Pancreas (tissue), 10 donors: ENCODE measurements at regions not wholly inside any gene's neighbourhood (a gene's known extent, or its start where the extent isn't known, plus 50 kb on each side); places are given as distances from the start of the nearest gene placed in this dataset.
"Not testable (repeated sequence)": the region's sequence is repeated elsewhere in the genome, so short reads cannot be mapped to it uniquely, and the experiment has no call there.

Experiments
- ATAC-seq, 4 donors: fragments of 200-7000 bp; cut with Tn5 transposase; one replicate each; pipeline versions ENCODE4 v1.8.0 to v1.9.1; 2020; ENCODE audit warnings: mild to moderate bottlenecking in 4 of 4, moderate library complexity in 4 of 4
- DNase-seq, 6 donors: peaks; one replicate each; pipeline ENCODE4 v3.0.0-alpha.2; 2020
- FAIRE-seq: peaks from 2 replicates; lab custom pipeline; 2012; peaks lifted over from hg19 to GRCh38; lab: Jason Lieb, UNC
- H3K27ac ChIP-seq, 4 donors: fragments of 200-600 bp; sonication (generic); 1 replicate in 3 of 4; 2 replicates in 1 of 4; pipeline versions ENCODE4 v1.5.0 to v1.8.0; 2020
- H3K27me3 ChIP-seq, 4 donors: fragments of 200-600 bp; one replicate each; pipeline ENCODE4 v1.8.0; 2021
- H3K36me3 ChIP-seq, 3 donors: fragments of 200-600 bp; sonication (generic) in 1 of 3; one replicate each; pipeline versions ENCODE4 v1.5.0 to v1.8.0; 2020 to 2021
- H3K4me1 ChIP-seq, 3 donors: fragments of 200-600 bp; one replicate each; pipeline ENCODE4 v1.8.0; 2021
- H3K4me3 ChIP-seq, 4 donors: fragments of 200-600 bp; sonication (generic) in 2 of 4; one replicate each; pipeline versions ENCODE4 v1.5.0 to v1.8.0; 2020 to 2021
- H3K9me3 ChIP-seq, 4 donors: fragments of 200-600 bp; one replicate each; pipeline ENCODE4 v1.8.0; 2021
- WGBS, 2 donors: extraction: QIAGEN DNeasy Blood & Tissue Kit; methylation state at CpG; one replicate each; pipeline ENCODE4 v1.1.7; 2013; 5-methylcytosine and 5-hydroxymethylcytosine counted together
- intact Hi-C, 3 donors: fragments of 100-400 bp; cut with DNase I; formaldehyde crosslinking; loops; one replicate each; pipeline versions ENCODE4 v1.11.1 to v1.14.2; 2022
- TF ChIP-seq, protein P1 (sequence below), 4 donors: fragments of 200-600 bp; sonication (generic) in 3 of 4; IDR thresholded peaks; one replicate each; pipeline versions ENCODE4 v1.5.0 to v1.8.0; 2021; ENCODE audit warnings: antibody characterized with exemption in 4 of 4
- donor health status: healthy with polysubstance abuse.
- donor health status: DM: no; HTN: no; CAD: no; lungs with moderate emphysema.
- donor health status: DM: no; HTN: no; CAD: no.
- donor health status: control.
- donor health status: control.
- donor health status: Bipolar disorder and iron deficiency.
- donor health status: DM: yes; HTN: yes; CAD: no.
- donor health status: DM: no; HTN: no; CAD: no.
- donor health status: DM: no; HTN: no; CAD: no.
- donor health status: DM: yes; HTN: yes; CAD: no.

DNA sequence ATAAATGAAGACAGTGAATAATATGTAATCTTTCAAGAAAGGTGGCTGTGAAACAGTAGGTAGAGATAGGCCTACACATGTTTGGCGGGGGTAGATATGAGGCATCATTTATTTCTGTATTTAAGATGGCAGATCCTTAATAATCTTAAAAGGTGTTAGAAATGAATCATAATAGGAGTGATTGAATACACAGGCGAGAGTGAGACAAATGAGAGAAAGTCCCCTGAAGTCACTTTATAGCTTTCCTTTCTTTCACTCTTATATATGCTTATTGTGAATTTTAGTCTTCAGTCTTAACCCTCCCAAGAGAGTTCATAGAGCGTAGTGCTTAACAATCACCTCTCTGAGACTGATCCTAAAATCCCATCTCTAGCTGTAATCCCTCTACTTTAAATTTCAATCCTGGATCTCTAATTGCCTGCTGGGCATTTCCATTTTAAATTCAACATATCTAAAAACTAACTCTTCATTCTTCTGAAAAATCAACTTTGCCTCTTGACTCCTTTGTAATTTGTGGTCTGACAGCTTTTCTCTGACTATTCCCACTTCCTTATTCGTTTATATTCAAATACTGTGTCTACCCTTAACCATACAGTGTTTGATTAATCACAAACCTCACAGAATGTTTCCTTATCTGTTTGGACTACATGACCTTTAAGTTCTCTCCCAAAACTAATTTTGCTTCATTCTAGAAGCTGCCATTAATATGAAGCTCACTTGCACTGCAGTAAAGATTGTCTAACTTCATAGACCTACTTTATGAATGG is 463.7 kb upstream of the FSIP2 start:
- Histone ChIP-seq H3K4me1 (peaks cover 11 to 27% (median 22%) of the 10 kb centered on the region in 3 donors), H3K27ac (peak overlapping the region in 2 of 4 donors; percentile 30 to 46), H3K4me3 (no peak overlapping the region), H3K9me3 (no peaks in the 10 kb centered on the region), H3K36me3 (no peaks in the 10 kb centered on the region), H3K27me3 (no peaks in the 10 kb centered on the region)
- intact Hi-C loops, result no loop called here
- FAIRE-seq (no peak), ATAC-seq (peak; percentile 47 to 82 (median 69)), DNase-seq (no peak)
- TF ChIP-seq, protein P1, sequence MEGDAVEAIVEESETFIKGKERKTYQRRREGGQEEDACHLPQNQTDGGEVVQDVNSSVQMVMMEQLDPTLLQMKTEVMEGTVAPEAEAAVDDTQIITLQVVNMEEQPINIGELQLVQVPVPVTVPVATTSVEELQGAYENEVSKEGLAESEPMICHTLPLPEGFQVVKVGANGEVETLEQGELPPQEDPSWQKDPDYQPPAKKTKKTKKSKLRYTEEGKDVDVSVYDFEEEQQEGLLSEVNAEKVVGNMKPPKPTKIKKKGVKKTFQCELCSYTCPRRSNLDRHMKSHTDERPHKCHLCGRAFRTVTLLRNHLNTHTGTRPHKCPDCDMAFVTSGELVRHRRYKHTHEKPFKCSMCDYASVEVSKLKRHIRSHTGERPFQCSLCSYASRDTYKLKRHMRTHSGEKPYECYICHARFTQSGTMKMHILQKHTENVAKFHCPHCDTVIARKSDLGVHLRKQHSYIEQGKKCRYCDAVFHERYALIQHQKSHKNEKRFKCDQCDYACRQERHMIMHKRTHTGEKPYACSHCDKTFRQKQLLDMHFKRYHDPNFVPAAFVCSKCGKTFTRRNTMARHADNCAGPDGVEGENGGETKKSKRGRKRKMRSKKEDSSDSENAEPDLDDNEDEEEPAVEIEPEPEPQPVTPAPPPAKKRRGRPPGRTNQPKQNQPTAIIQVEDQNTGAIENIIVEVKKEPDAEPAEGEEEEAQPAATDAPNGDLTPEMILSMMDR (IDR thresholded peaks at IDR 0.05), result no peak
- 66 to 71% methylated on average over 4 of the region's 4 CpGs for WGBS, 2 donors

DNA sequence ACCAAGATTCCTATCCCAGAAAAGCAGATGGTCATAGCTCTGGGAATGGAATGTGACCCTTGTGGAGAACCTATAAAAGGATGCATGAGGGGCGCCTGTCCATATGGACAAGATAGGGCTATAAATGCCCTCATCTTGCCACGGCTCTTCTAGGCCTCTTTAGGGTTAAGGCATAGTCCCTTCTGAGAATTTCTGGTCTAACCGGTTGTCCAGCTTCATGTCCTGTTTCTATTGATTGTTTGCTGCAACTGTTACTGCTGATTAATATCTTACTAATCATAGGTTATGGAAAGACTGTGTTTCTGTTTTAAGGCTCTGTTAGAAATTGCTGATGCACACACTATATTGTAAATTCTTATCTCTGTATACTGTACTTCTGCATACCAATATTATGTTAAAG is 462.6 kb upstream of the FSIP2 start:
- H3K36me3 ChIP-seq, intact Hi-C loops, H3K4me3 ChIP-seq, H3K27me3 ChIP-seq, H3K9me3 ChIP-seq, FAIRE-seq: not testable (repeated sequence)
- Histone ChIP-seq H3K27ac (peak overlapping the region in 2 of 4 donors; percentile 25 to 32), H3K4me1 (peaks cover 11 to 27% (median 22%) of the 10 kb centered on the region in 3 donors)
- ATAC-seq (peak; percentile 80 to 87 (median 82)), DNase-seq (peak in 3 of 6 donors; percentile 35 to 41 (median 35))
- 39 to 45% methylated on average over 3 of the region's 3 CpGs for WGBS, 2 donors

DNA sequence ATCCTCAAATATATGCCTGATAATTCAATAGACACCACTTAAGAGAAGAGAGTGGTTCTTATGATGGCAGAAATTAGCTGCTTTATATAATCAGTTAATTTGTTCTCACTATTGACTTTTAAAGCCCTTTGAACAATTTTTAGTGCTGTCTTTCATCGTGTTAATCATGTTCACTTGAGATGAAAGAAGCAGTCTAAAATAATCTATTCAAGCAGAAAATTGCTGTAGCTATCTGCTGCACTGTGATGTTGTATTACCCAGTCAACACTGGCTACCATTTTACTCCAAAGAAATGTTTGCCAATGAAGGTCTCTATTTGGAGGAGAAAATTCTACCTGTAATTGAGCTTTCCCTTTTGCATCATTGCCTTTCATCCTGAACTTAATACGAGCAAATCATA is 459.8 kb upstream of the FSIP2 start:
- Histone ChIP-seq H3K4me1 (peaks cover 11 to 27% (median 22%) of the 10 kb centered on the region in 3 donors), H3K27me3 (no peaks in the 10 kb centered on the region), H3K4me3 (no peak overlapping the region), H3K27ac (no peak overlapping the region), H3K9me3 (no peaks in the 10 kb centered on the region), H3K36me3 (no peaks in the 10 kb centered on the region)
- TF ChIP-seq, protein P1 (IDR thresholded peaks at IDR 0.05), result no peak
- intact Hi-C loops, result no loop called here
- FAIRE-seq, result no peak
- 51 to 56% methylated on average over 2 of the region's 2 CpGs for WGBS, 2 donors
- DNase-seq, result no peak
- no peak for ATAC-seq

- ATAC-seq (peak in 1 of 4 donors; percentile 64), DNase-seq (no peak), FAIRE-seq (peak; percentile 49)
- Histone ChIP-seq H3K27me3 (no peaks in the 10 kb centered on the region), H3K4me3 (no peak overlapping the region), H3K9me3 (no peaks in the 10 kb centered on the region), H3K4me1 (peaks cover 10 to 25% (median 10%) of the 10 kb centered on the region in 3 donors), H3K27ac (no peak overlapping the region), H3K36me3 (no peaks in the 10 kb centered on the region)
- TF ChIP-seq, protein P1 (IDR thresholded peaks at IDR 0.05), result peak in 1 of 4 donors; percentile 22
- intact Hi-C loops, result no loop called here
Measured at GRCh38 chr2:185279999-185280398, 458.6 kb upstream of the FSIP2 start.

DNA sequence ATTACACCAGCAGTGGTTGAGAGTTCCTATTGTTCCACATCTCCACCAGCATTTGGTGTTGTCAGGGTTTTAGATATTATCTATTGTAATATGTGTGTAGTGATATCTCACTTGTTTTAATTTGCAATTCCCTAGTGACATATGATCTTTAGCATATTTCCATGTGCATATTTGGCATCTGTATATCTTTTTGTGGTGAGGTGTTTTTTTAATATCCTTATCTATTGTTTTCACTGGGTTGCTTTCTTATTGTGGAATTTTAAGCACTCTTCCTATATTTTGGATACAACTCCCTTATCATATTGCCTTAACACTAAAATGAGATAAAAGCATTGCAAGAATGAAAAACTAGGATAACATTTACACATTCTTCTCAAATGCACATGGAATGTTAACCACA is 453.9 kb upstream of the FSIP2 start:
- no peak for FAIRE-seq
- TF ChIP-seq, protein P1 (IDR thresholded peaks at IDR 0.05), result no peak
- Histone ChIP-seq H3K36me3 (no peaks in the 10 kb centered on the region), H3K9me3 (no peaks in the 10 kb centered on the region), H3K27me3 (no peaks in the 10 kb centered on the region), H3K4me1 (no peaks in the 10 kb centered on the region), H3K4me3 (no peak overlapping the region), H3K27ac (no peak overlapping the region)
- no peak for DNase-seq
- no peak for ATAC-seq
- intact Hi-C loops, result no loop called here

DNA sequence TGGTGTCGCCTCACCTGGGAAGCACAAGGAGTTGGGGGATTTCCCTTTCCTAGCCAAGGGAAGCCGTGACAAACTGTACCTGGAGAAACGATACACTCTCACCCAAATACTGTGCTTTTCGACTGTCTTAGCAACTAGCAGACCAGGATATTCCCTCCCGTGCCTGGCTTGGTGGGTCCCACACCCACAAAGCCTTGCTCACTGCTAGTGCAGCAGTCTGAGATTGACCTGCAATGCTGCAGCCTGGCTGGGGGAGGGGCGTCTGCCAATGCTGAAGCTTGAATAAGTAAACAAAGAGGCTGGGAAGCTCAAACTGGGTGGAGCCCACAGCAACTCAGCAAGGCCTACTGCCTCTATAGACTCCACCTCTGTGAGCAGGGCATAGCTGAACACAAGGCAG is 448.6 kb upstream of the FSIP2 start:
- WGBS, 2 donors, result 45 to 64% methylated on average over 6 of the region's 6 CpGs
- H3K27ac ChIP-seq, H3K4me3 ChIP-seq, intact Hi-C loops, H3K9me3 ChIP-seq, H3K4me1 ChIP-seq, H3K27me3 ChIP-seq, H3K36me3 ChIP-seq, FAIRE-seq: not testable (repeated sequence)
- ATAC-seq (peak; percentile 29 to 51 (median 44)), DNase-seq (peak in 3 of 6 donors; percentile 18 to 43 (median 19))
